ENCODE measurements at regions not wholly inside any gene's neighbourhood (a gene's known extent, or its start where the extent isn't known, plus 50 kb on each side); places are given as distances from the start of the nearest gene placed in this dataset.
"Not testable (repeated sequence)": the region's sequence is repeated elsewhere in the genome, so short reads cannot be mapped to it uniquely, and the experiment has no call there.

GRCh38 chr2:125341353-125341752 is 1314.6 kb upstream of the GYPC start:
- DNase-seq (ENCODE audit: low read depth in 3 of 3, low spot score in 1 of 3) = no peak

DNA sequence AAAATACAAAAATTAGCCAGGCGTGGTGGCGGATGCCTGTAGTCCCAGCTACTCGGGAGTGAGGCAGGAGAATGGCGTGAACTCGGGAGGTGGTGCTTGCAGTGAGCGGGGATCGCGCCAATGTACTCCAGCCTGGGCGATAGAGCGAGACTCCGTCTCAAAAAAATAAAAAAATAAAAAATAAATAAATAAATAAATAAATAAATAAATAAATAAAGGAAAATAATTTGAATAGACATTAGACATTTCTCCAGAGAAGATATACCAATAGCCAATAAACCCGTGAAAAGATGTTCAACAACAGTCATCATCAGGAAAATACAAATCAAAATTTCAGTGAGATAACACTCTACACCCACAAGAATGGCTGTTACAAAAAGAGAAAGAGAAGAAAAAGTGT is 1302.4 kb upstream of the GYPC start:
- not testable (repeated sequence) for DNase-seq (ENCODE audit: low read depth in 3 of 3, low spot score in 1 of 3)

- DNase-seq (ENCODE audit: low read depth in 3 of 3, low spot score in 1 of 3) = no peak
Measured at GRCh38 chr2:125364192-125364983, 1291.6 kb upstream of the GYPC start.

GRCh38 chr2:125364984-125365265 is 1291.0 kb upstream of the GYPC start:
- DNase-seq (ENCODE audit: low read depth in 3 of 3, low spot score in 1 of 3) = no peak

DNA sequence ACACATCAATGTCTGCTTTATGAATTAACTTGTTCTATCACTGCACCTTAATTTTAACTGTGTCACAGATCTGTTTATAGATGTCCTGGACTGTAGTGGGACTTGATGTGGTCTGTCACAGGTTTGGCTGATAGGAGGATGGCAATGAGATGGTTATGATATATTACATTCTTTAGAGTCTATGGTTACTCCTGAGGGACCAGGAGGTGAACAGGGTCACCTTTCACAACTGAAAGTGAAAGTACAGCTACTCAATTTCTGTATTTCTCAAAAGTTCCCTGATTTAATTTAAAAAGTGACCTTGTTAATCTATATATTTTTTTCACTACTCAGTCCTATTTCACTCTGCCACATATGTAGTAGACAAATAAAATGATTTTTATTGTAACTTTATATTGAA is 1284.1 kb upstream of the GYPC start:
- no peak for DNase-seq (ENCODE audit: low read depth in 3 of 3, low spot score in 1 of 3)

DNA sequence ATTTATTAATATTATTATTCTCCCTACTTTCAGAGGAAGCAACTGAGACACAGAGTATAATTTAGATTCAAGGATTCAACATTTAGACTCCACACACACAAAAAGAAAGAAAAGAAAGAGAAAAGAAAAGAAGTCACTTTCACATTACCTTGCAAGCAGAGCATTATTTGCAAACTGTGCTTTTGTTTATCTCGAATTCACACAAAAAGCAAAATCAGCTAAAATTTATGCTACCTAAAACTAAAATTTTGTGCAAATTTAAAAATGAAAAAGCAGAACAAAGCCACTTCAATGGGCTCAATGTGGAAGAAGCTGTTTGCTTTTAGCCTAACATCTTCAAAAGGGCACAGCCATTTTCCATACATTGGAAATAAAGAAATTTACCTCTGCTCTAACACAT is 1282.7 kb upstream of the GYPC start:
- DNase-seq (ENCODE audit: low read depth in 3 of 3, low spot score in 1 of 3) = no peak

DNA sequence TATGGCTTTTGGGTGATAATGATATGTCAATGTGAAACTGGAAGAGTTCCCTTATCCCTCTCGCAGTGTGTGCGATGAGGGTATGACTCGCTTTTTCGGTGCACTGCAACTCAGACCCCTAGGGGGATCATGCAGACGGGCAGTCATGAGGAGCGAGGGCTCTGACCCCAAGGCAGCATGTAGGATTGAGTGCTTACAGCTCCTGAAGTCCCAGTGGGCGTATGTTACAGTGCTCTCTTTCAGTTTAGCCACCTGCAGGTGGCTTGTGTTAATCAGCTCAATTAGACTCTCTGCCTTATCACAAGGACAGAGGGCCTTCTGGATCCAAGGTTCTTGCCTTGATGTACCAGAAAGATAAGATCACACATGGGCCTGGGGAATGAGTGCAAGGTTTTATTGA is 1269.9 kb upstream of the GYPC start:
- DNase-seq (ENCODE audit: low read depth in 3 of 3, low spot score in 1 of 3) = no peak

GRCh38 chr2:125397535-125398251 is 1258.3 kb upstream of the GYPC start:
- DNase-seq (ENCODE audit: low read depth in 3 of 3, low spot score in 1 of 3) = no peak

GRCh38 chr2:125398738-125399524 is 1257.0 kb upstream of the GYPC start:
- no peak for DNase-seq (ENCODE audit: low read depth in 3 of 3, low spot score in 1 of 3)

DNA sequence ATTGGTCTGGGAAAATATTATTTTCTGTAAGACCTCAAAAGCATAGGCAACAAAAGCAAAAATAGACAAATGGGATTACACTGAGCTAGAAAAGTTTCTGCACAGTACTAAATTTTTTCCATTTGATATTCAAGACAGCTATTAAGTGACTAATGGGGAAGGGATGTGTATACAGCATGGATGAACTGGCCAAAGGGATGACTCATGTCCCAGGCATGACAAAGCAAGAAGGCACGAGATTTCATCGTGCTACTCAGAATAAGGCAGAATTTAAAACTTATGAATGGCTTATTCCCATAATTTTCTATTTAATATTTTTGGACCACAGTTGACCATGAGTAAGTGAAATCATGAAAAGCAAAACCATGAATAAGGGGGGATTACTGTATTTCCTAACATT is 1250.1 kb upstream of the GYPC start:
- DNase-seq (ENCODE audit: low read depth in 3 of 3, low spot score in 1 of 3) = no peak

GRCh38 chr2:125408874-125409538 is 1247.0 kb upstream of the GYPC start:
- DNase-seq (ENCODE audit: low read depth in 3 of 3, low spot score in 1 of 3) = no peak

GRCh38 chr2:125418483-125418882 is 1237.5 kb upstream of the GYPC start:
- DNase-seq (ENCODE audit: low read depth in 3 of 3, low spot score in 1 of 3) = no peak

DNA sequence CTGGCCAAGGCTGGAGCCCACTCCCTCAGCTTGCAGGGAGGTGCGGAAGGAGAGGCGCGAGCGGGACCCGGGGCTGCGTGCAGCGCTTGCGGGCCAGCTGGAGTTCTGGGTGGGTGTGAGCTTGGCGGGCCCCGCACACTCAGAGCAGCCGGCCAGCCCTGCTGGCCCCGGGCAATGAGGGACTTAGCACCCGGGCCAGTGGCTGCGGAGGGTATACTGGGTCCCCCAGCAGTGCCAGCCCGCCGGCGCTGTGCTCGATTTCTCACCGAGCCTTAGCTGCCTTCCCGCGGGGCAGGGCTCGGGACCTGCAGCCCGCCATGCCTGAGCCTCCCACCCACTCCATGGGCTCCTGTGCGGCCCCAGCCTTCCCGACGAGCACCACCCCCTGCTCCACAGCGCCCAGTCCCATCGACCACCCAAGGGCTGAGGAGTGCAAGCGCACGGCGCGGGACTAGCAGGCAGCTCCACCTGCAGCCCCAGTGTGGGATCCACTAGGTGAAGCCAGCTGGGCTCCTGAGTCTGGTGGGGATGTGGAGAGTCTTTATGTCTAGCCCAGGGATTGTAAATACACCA is 1233.7 kb upstream of the GYPC start:
- DNase-seq (ENCODE audit: low read depth in 3 of 3, low spot score in 1 of 3) = not testable (repeated sequence)

DNA sequence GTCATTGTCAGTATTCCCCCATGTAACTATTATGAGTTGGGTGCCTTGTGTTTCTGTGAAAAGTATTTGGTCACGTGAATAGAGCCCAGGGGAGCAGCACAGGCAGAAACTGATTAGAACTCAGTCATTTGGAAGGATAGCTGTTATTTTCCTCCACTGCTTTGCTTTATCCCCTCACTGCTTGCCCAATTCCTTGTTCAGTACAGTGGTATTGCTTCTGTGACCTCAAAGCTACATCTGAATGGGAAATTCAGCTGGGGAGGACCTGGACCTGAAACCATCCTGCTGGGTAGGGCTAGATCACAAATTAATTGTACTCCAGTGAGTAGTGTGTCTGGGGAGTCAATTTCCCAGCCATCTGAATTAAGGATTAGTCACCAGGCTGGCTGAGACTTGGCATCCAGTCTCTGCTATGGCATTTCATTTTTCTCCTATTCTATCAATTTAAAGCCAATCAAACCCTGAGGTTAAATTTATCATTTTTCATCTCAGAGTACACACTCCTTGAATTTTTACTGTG is 1231.6 kb upstream of the GYPC start:
- DNase-seq (ENCODE audit: low read depth in 3 of 3, low spot score in 1 of 3) = no peak

- DNase-seq (ENCODE audit: low read depth in 3 of 3, low spot score in 1 of 3) = no peak
Measured at GRCh38 chr2:125427721-125428315, 1228.1 kb upstream of the GYPC start.

DNA sequence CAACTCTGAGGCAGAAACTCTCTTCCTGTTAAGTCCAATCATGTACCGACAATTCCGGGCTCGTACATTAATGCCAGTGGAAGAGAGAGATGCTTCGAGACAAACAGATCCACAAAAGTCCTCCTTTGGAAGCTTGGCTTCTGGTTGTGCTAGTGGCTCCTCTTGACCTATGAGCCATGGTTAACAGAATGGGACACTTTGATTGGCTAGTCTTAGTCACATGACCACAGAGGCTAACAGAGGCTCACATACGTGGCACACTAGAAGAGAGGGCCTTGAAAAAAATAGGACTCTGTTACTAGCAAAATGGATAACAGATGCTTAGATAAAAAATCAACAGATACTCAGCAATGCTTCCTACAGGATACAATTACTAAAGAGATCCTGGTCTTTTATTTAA is 1211.9 kb upstream of the GYPC start:
- DNase-seq (ENCODE audit: low read depth in 3 of 3, low spot score in 1 of 3) = no peak

DNA sequence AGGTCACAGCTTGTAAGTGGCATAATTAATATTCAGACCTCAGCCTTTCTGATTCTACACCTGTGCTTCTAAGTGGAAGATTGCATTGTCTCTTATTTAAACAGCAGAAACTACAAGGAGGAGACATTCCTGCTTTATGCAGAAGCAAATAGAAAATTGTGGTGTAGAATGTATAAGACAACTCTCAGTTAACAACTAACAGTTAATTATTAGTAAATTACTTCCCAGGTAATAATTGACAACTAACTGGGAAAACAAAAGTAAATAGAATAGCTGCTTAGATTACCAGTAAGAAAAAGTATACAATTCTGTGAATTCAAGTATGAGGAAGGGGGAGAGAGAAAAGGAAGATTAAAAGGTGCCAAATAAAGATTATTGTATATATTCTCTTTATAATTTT is 1210.5 kb upstream of the GYPC start:
- no peak for DNase-seq (ENCODE audit: low read depth in 3 of 3, low spot score in 1 of 3)

DNA sequence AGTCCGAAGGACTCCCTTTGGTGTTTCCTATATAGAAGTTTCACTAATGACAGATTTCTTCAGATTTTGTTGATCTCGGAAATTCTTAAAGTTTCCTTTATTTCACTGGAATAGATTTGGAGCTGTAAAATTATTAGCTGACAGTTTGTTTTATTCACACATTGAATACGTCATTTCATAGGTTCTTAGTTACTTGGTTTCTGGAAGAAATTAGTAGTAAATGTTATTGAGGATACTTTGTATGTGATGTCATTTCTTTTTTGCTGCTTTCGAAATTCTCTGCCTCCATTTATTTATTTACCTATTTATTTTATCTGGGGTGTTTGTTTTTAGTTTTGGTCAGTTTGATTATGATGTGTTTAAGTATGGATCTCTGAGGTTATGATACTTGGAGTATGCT is 1205.9 kb upstream of the GYPC start:
- DNase-seq (ENCODE audit: low read depth in 3 of 3, low spot score in 1 of 3) = no peak

DNA sequence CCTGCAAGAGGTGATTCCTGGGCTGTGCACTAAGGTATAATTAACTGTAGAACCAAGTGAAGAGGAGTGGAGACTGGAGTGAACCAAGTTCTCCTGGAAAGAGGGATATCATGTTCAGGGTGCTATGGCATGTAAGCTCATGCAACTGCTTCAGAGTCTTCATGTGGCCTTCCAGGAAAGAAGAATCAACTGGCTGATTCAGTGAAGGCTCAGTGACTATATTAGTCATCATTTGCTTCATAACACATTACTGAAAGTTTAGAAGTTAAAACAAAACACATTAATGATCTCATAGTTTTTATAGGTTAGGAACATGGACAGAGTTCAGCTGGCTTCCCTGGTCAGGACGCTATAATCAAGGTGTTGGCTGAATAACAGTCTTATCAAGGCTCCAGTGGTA is 1200.8 kb upstream of the GYPC start:
- no peak for DNase-seq (ENCODE audit: low read depth in 3 of 3, low spot score in 1 of 3)

GRCh38 chr2:125456693-125457363 is 1199.1 kb upstream of the GYPC start:
- DNase-seq (ENCODE audit: low read depth in 3 of 3, low spot score in 1 of 3) = no peak
